OCI-LY7 (cell line): ENCODE measurements at regions not wholly inside any gene's neighbourhood (a gene's known extent, or its start where the extent isn't known, plus 50 kb on each side); places are given as distances from the start of the nearest gene placed in this dataset.

ENCODE experiments used
- BruUV-seq: library from RNA; stranded (reverse); fragments of 400-500 nt; replicated peaks from 2 replicates; lab custom pipeline; 2021; lab: Mats Ljungman, UMichigan
- CTCF ChIA-PET: fragments of 300-600 bp; sonication (Branson Sonifier 250); formaldehyde crosslinking; loops from one replicate; lab custom pipeline; 2022; ENCODE audit warnings: antibody characterized with exemption; ENCODE audit not compliant: unreplicated experiment; lab: Charles Lee
- POLR2A ChIA-PET: fragments of 300-600 bp; sonication (Branson Sonifier 250); formaldehyde crosslinking; loops from one replicate; lab custom pipeline; 2022; ENCODE audit warnings: antibody characterized with exemption; lab: Charles Lee
- DNase-seq: peaks from one replicate; pipeline ENCODE4 v3.0.0-alpha.2; 2015; ENCODE audit warnings: low spot score
- H2AFZ ChIP-seq: fragments of 200-600 bp; sonication (generic), shearing (Covaris generic); 2 replicates; pipeline ENCODE4 v1.6.1; 2014; ENCODE audit warnings: mild to moderate bottlenecking, antibody characterized with exemption, low read length, moderate library complexity
- H3K27ac ChIP-seq: fragments of 200-600 bp; sonication (generic); 2 replicates; pipeline ENCODE4 v1.5.1; 2014; ENCODE audit warnings: mixed run types, low read depth, mild to moderate bottlenecking, moderate library complexity, low read length, inconsistent platforms; ENCODE audit not compliant: poor library complexity, severe bottlenecking
- H3K36me3 ChIP-seq: fragments of 200-600 bp; sonication (generic); 2 replicates; pipeline ENCODE4 v1.6.1; 2014; ENCODE audit warnings: mild to moderate bottlenecking, antibody characterized with exemption, low read length, moderate library complexity, mixed read lengths; ENCODE audit not compliant: insufficient read depth
- H3K4me1 ChIP-seq: fragments of 200-600 bp; sonication (generic); 2 replicates; pipeline ENCODE4 v1.5.1; 2014; ENCODE audit warnings: mild to moderate bottlenecking, low read length; ENCODE audit not compliant: insufficient read depth, poor library complexity, severe bottlenecking
- H3K4me2 ChIP-seq: fragments of 200-600 bp; sonication (generic); 2 replicates; pipeline ENCODE4 v1.6.1; 2014; ENCODE audit warnings: mild to moderate bottlenecking, low read length
- H3K4me3 ChIP-seq: fragments of 200-600 bp; sonication (generic); 2 replicates; pipeline ENCODE4 v1.5.1; 2014; ENCODE audit warnings: mild to moderate bottlenecking, low read depth, low read length; ENCODE audit not compliant: poor library complexity, severe bottlenecking
- H3K79me2 ChIP-seq: fragments of 200-600 bp; sonication (generic); 2 replicates; pipeline ENCODE4 v1.6.1; 2016; ENCODE audit warnings: low read depth, mild to moderate bottlenecking, low read length, moderate library complexity, mixed read lengths; ENCODE audit not compliant: insufficient read depth
- H3K9me2 ChIP-seq: fragments of 200-600 bp; sonication (generic); 2 replicates; pipeline ENCODE4 v1.6.1; 2016; ENCODE audit warnings: mild to moderate bottlenecking, low read length, mixed read lengths; ENCODE audit not compliant: insufficient read depth
- H3K9me3 ChIP-seq: fragments of 200-600 bp; sonication (generic); 2 replicates; pipeline ENCODE4 v1.6.1; 2014; ENCODE audit warnings: mild to moderate bottlenecking, mixed run types, low read length, mixed read lengths
- H4K20me1 ChIP-seq: fragments of 200-600 bp; sonication (generic); 2 replicates; pipeline ENCODE4 v1.6.1; 2014; ENCODE audit warnings: mild to moderate bottlenecking, antibody characterized with exemption, low read length, moderate library complexity, mixed read lengths; ENCODE audit not compliant: insufficient read depth
- CTCF ChIP-seq: fragments of 200-600 bp; sonication (generic); conservative IDR thresholded peaks from 2 replicates; pipeline ENCODE4 v1.5.1; 2014; ENCODE audit warnings: mild to moderate bottlenecking, antibody characterized with exemption, low read length, moderate library complexity, mixed read lengths
- EZH2phosphoT487 ChIP-seq: fragments of 200-600 bp; sonication (generic); IDR thresholded peaks from 2 replicates; pipeline ENCODE4 v1.6.1; 2018; ENCODE audit warnings: low read depth, borderline replicate concordance, mild to moderate bottlenecking, mixed run types, antibody characterized with exemption, low read length, moderate library complexity, mixed read lengths
- intact Hi-C: fragments of 100-400 bp; cut with micrococcal nuclease; formaldehyde crosslinking; loops from one replicate; pipeline ENCODE4 v1.10.0; 2022; ENCODE audit not compliant: unreplicated experiment

- Histone ChIP-seq H3K27ac (no peak overlapping the region), H3K9me3 (no peaks in the 10 kb centered on the region), H3K79me2 (no peaks in the 10 kb centered on the region), H3K4me3 (no peak overlapping the region), H4K20me1 (no peaks in the 10 kb centered on the region), H3K4me2 (no peak overlapping the region), H3K4me1 (no peaks in the 10 kb centered on the region), H2AFZ (no peak overlapping the region), H3K9me2 (no peaks in the 10 kb centered on the region), H3K36me3 (no peaks in the 10 kb centered on the region)
- TF ChIP-seq EZH2phosphoT487 (no peak), CTCF (no peak)
- POLR2A ChIA-PET: no interaction called here
- CTCF ChIA-PET: no interaction called here
- DNase-seq: no peak
- intact Hi-C loops: no loop called here
- no TSS peak for BruUV-seq
Observed at GRCh38 chrX:39716401-39716800, 381.4 kb downstream of the BCOR start.

GRCh38 chrX:39716802-39717540 lies 380.8 kb downstream of the BCOR start:
- H3K27ac ChIP-seq: no peak overlapping the region
- H3K79me2 ChIP-seq: no peaks in the 10 kb centered on the region
- TF ChIP-seq CTCF (no peak), EZH2phosphoT487 (no peak)
- no peaks in the 10 kb centered on the region for H4K20me1 ChIP-seq
- no peaks in the 10 kb centered on the region for H3K4me1 ChIP-seq
- intact Hi-C loops: no loop called here
- H3K4me2 ChIP-seq: no peak overlapping the region
- CTCF ChIA-PET: no interaction called here
- no peak for DNase-seq
- POLR2A ChIA-PET: no interaction called here
- no peaks in the 10 kb centered on the region for H3K9me2 ChIP-seq
- H2AFZ ChIP-seq: no peak overlapping the region
- no peaks in the 10 kb centered on the region for H3K36me3 ChIP-seq
- BruUV-seq: no TSS peak
- no peak overlapping the region for H3K4me3 ChIP-seq
- no peaks in the 10 kb centered on the region for H3K9me3 ChIP-seq

GRCh38 chrX:39718981-39719380 lies 378.8 kb downstream of the BCOR start:
- POLR2A ChIA-PET: no interaction called here
- Histone ChIP-seq H3K27ac (no peak overlapping the region), H3K79me2 (no peaks in the 10 kb centered on the region), H2AFZ (no peak overlapping the region), H3K4me1 (no peaks in the 10 kb centered on the region), H3K4me3 (no peak overlapping the region), H3K9me2 (no peaks in the 10 kb centered on the region), H4K20me1 (no peaks in the 10 kb centered on the region), H3K4me2 (no peak overlapping the region), H3K9me3 (no peaks in the 10 kb centered on the region), H3K36me3 (no peaks in the 10 kb centered on the region)
- BruUV-seq: no TSS peak
- no peak for DNase-seq
- TF ChIP-seq CTCF (no peak), EZH2phosphoT487 (no peak)
- CTCF ChIA-PET: no interaction called here
- intact Hi-C loops: no loop called here
